Breast epithelium (tissue), 4 donors: ENCODE measurements at regions not wholly inside any gene's neighbourhood (a gene's known extent, or its start where the extent isn't known, plus 50 kb on each side); places are given as distances from the start of the nearest gene placed in this dataset.

Experiments
- DNase-seq, 2 donors: peaks; one replicate each; pipeline ENCODE4 v3.0.0-alpha.2; 2019; ENCODE audit warnings: low spot score in 2 of 2
- H3K27ac ChIP-seq, 2 donors: fragments of 200-600 bp; sonication (generic) in 1 of 2; one replicate each; pipeline ENCODE4 v1.5.1; 2016 to 2019; ENCODE audit warnings: mild to moderate bottlenecking in 1 of 2
- H3K27me3 ChIP-seq, 2 donors: fragments of 200-600 bp; sonication (generic) in 1 of 2; one replicate each; pipeline versions ENCODE4 v1.5.1 to v1.6.0; 2017 to 2019; ENCODE audit warnings: control low read depth in 1 of 2, mild to moderate bottlenecking in 1 of 2
- H3K36me3 ChIP-seq: fragments of 200-600 bp; one replicate; pipeline ENCODE4 v1.5.1; 2019
- H3K4me1 ChIP-seq, 2 donors: fragments of 200-600 bp; sonication (generic); one replicate each; pipeline ENCODE4 v1.5.1; 2016 to 2019; ENCODE audit warnings: control low read depth in 1 of 2
- H3K4me3 ChIP-seq, 3 donors: fragments of 200-600 bp; sonication (generic); 1 replicate in 2 of 3; 2 replicates in 1 of 3; pipeline ENCODE4 v1.5.1; 2016 to 2019; ENCODE audit warnings: mild to moderate bottlenecking in 3 of 3, moderate library complexity in 2 of 3
- H3K9me3 ChIP-seq, 2 donors: fragments of 200-600 bp; sonication (generic) in 1 of 2; one replicate each; pipeline ENCODE4 v1.5.1; 2016 to 2019; ENCODE audit warnings: control low read depth in 1 of 2
- POLR2A ChIP-seq: fragments of 450-650 bp; IDR thresholded peaks from one replicate; pipeline ENCODE4 v1.6.1; 2016; ENCODE audit warnings: antibody characterized with exemption, mild to moderate bottlenecking, moderate library complexity
- POLR2AphosphoS5 ChIP-seq, 3 donors: sonication (generic); formaldehyde crosslinking; IDR thresholded peaks; one replicate each; pipeline ENCODE4 v1.6.1; 2017; ENCODE audit warnings: antibody characterized with exemption in 3 of 3
- intact Hi-C: fragments of 100-400 bp; cut with DNase I; formaldehyde crosslinking; loops from one replicate; pipeline ENCODE4 v1.15.1; 2023; ENCODE audit warnings: low total_unique reads
- TF ChIP-seq, protein P1 (sequence below), 3 donors: fragments of 450-650 bp; IDR thresholded peaks; one replicate each; pipeline ENCODE4 v1.5.1; 2016 to 2017; ENCODE audit warnings: antibody characterized with exemption in 3 of 3, mild to moderate bottlenecking in 3 of 3, moderate library complexity in 3 of 3

- Histone ChIP-seq H3K4me1 (no peaks in the 10 kb centered on the region), H3K27me3 (no peaks in the 10 kb centered on the region), H3K27ac (no peak overlapping the region), H3K4me3 (no peak overlapping the region), H3K9me3 (peaks cover 0 to 12% of the 10 kb centered on the region in 2 donors), H3K36me3 (no peaks in the 10 kb centered on the region)
- TF ChIP-seq POLR2AphosphoS5 (IDR thresholded peaks at IDR 0.05) (no peak), POLR2A (no peak)
- TF ChIP-seq, protein P1, sequence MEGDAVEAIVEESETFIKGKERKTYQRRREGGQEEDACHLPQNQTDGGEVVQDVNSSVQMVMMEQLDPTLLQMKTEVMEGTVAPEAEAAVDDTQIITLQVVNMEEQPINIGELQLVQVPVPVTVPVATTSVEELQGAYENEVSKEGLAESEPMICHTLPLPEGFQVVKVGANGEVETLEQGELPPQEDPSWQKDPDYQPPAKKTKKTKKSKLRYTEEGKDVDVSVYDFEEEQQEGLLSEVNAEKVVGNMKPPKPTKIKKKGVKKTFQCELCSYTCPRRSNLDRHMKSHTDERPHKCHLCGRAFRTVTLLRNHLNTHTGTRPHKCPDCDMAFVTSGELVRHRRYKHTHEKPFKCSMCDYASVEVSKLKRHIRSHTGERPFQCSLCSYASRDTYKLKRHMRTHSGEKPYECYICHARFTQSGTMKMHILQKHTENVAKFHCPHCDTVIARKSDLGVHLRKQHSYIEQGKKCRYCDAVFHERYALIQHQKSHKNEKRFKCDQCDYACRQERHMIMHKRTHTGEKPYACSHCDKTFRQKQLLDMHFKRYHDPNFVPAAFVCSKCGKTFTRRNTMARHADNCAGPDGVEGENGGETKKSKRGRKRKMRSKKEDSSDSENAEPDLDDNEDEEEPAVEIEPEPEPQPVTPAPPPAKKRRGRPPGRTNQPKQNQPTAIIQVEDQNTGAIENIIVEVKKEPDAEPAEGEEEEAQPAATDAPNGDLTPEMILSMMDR (IDR thresholded peaks at IDR 0.05): no peak
- no peak for DNase-seq
- intact Hi-C loops: no loop called here
Observed at GRCh38 chr7:109757713-109758112, 1188.0 kb downstream of the DNAJB9 start.

GRCh38 chr7:109763611-109764010 is 1193.9 kb downstream of the DNAJB9 start:
- intact Hi-C loops: no loop called here
- H3K4me3 ChIP-seq: no peak overlapping the region
- H3K9me3 ChIP-seq: peaks cover 0 to 12% of the 10 kb centered on the region in 2 donors
- no peak overlapping the region for H3K27ac ChIP-seq
- no peak for DNase-seq
- no peaks in the 10 kb centered on the region for H3K27me3 ChIP-seq
- TF ChIP-seq POLR2AphosphoS5 (IDR thresholded peaks at IDR 0.05) (no peak), POLR2A (no peak)
- TF ChIP-seq, protein P1 (IDR thresholded peaks at IDR 0.05): no peak
- H3K36me3 ChIP-seq: no peaks in the 10 kb centered on the region
- H3K4me1 ChIP-seq: no peaks in the 10 kb centered on the region

GRCh38 chr7:109772161-109772560 is 1202.5 kb downstream of the DNAJB9 start:
- Histone ChIP-seq H3K4me1 (no peaks in the 10 kb centered on the region), H3K36me3 (no peaks in the 10 kb centered on the region), H3K4me3 (no peak overlapping the region), H3K27me3 (no peaks in the 10 kb centered on the region), H3K27ac (no peak overlapping the region), H3K9me3 (peaks cover 0 to 2% of the 10 kb centered on the region in 2 donors)
- no peak for TF ChIP-seq POLR2A
- TF ChIP-seq, protein P1 (IDR thresholded peaks at IDR 0.05): no peak
- no peak for TF ChIP-seq POLR2AphosphoS5 (IDR thresholded peaks at IDR 0.05)
- intact Hi-C loops: no loop called here
- DNase-seq: no peak

DNA sequence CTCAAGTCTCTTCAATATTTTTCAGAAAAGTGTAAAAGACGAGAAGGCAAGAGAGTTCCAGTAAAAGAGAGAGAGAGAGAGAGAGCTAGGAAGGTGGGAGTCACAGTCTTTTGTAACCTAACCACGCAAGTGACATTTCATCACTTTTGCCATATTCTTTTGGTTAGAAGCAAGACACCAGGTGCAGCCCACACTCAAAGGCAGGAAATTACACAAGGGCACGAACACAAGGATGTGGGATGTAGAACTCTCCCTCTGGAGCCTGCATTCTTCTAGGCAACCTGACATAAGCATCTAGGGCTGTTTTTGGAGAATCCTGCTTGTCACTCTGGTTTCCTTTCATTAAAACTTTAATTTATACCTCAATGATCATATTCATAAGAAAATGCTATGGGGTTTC is 1213.1 kb downstream of the DNAJB9 start:
- no peak for DNase-seq
- Histone ChIP-seq H3K9me3 (no peaks in the 10 kb centered on the region), H3K4me1 (no peaks in the 10 kb centered on the region), H3K27me3 (no peaks in the 10 kb centered on the region), H3K4me3 (no peak overlapping the region), H3K36me3 (no peaks in the 10 kb centered on the region), H3K27ac (no peak overlapping the region)
- intact Hi-C loops: no loop called here
- TF ChIP-seq POLR2A (no peak), POLR2AphosphoS5 (IDR thresholded peaks at IDR 0.05) (no peak)
- TF ChIP-seq, protein P1 (IDR thresholded peaks at IDR 0.05): no peak

GRCh38 chr7:109806548-109806947 is 1236.9 kb downstream of the DNAJB9 start:
- H3K4me1 ChIP-seq: no peaks in the 10 kb centered on the region
- intact Hi-C loops: no loop called here
- no peak for DNase-seq
- H3K27me3 ChIP-seq: no peaks in the 10 kb centered on the region
- H3K27ac ChIP-seq: no peak overlapping the region
- TF ChIP-seq, protein P1 (IDR thresholded peaks at IDR 0.05): no peak
- no peak for TF ChIP-seq POLR2A
- no peak for TF ChIP-seq POLR2AphosphoS5 (IDR thresholded peaks at IDR 0.05)
- H3K36me3 ChIP-seq: no peaks in the 10 kb centered on the region
- no peaks in the 10 kb centered on the region for H3K9me3 ChIP-seq
- H3K4me3 ChIP-seq: no peak overlapping the region
